ENCODE measurements at regions not wholly inside any gene's neighbourhood (a gene's known extent, or its start where the extent isn't known, plus 50 kb on each side); places are given as distances from the start of the nearest gene placed in this dataset.

- TF ChIP-seq POLR2AphosphoS5 (IDR thresholded peaks at IDR 0.05; ENCODE audit: low read depth, low read length): no peak
- TF ChIP-seq TAF1 (IDR thresholded peaks at IDR 0.05; ENCODE audit: borderline replicate concordance, low read depth, low read length): no peak
- TF ChIP-seq POLR2A (IDR thresholded peaks at IDR 0.05; ENCODE audit: low read depth, low read length): no peak
Observed at GRCh38 chr20:52494244-52494643, 302.7 kb upstream of the ZFP64 start.

Measured in GM12892 (cell line).